Stimulated activated CD4-positive, alpha-beta T cell treated with anti-CD3 and anti-CD28 coated beads, Interleukin-2, amount 100 ng/mL, for 24 hours (primary cell): ENCODE measurements at regions not wholly inside any gene's neighbourhood (a gene's known extent, or its start where the extent isn't known, plus 50 kb on each side); places are given as distances from the start of the nearest gene placed in this dataset.

Experiments
- DNase-seq, 2 donors: peaks; one replicate each; pipeline ENCODE4 v3.0.0-alpha.2; 2020

DNA sequence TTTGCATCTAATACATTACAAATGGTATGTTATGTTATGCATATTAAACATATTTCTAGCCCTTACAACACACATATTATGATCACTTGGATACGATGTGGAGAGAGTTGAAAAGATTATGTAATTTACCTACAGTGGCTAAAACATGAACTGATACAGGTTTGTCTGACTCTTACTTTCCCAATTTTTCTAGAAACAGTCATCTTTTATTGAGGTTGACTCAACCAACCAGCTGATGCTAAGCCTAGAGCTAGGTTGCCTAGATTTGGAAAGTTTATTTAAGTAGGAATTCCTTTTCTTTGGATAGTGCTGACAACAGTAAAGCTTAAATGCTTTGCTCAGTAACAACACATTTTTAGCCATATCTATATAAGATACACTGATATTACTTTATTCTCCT is 1215.1 kb downstream of the ADGRL3 start:
- DNase-seq, result no peak

DNA sequence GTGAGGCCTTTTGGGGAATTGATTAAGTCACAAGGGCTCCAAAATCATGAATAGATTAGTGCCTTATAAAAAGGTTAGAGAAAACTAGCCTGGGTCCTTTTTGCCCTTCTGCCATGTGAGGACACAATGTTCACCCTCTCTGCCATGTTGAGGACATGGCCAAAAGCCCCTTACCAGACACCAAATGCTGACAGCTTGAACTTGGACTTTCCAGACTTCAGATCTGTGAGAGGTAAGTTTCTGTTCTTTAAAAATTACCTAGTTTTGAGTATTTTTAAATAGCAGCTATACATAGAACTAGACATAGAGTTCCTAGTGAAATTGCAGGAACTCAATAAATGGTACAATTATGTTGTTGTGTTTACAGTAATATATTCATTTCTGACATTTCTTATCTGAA is 1214.4 kb downstream of the ADGRL3 start:
- DNase-seq, result no peak

DNA sequence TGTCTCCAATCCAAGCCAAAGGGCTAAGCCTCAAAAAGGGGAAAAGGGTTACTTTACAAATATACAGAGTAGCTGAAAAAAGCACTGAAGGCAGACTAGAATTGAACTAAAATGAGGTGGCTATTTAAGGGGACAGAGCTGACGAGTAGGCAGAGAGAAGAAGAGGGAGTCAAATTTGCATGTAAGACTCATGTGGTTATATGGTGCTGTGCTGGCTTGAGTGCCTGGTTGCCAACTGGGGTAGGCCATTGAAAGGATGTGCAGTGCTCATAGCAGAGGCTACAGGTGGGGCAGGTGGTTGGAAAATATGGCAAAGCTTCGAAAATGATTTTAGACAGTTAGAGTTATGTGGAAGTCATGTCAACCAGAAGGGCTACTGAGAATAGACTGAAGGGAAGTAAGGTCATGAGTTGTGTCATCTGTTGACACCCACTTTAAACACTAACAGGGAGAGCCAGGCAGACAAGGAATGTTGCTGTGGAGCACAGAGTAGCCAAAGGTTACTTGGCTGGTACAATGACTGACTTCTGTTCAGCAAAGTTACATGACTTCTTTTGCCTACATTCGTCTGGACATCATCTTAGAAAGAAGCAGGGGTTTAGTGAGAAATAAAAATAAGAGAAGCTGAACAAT is 1210.4 kb downstream of the ADGRL3 start:
- no peak for DNase-seq

DNA sequence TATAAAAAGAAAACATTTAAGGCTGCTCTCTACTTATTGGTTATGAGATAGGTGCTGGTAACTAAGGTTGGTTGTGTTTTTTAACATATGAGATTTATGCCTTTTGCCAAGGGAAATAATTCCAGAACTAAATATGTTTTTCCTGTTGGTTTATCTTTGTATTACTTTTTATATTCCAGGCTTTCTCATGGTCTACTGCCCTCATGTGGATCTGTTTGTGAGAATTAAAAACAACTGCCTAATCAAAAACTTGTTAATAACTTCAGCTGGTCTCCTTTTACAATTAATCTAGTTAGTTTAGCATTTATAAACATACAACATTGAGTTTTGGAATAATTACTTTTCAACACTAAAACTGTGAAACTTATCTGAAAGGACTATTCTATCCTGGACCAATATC is 1208.3 kb downstream of the ADGRL3 start:
- no peak for DNase-seq

DNA sequence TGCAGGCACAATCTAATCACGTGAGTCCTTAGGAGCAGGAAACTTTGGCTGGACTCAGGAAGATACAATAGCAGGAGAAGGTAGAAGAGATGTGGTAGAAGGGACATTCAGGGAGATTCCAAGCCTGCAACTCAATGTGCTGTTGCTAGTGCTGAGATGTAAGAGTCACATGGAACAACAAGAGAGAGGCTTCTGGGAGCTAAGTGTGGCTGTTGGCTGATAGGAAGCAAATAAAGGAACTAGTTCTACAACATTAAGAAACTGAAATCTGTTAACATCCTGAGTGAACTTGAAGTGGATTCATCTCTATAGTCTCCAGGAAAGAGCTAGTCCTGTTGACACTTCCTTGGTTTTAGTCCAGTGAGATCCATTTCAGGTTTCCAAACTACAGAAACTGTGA is 1207.4 kb downstream of the ADGRL3 start:
- DNase-seq, result no peak

DNA sequence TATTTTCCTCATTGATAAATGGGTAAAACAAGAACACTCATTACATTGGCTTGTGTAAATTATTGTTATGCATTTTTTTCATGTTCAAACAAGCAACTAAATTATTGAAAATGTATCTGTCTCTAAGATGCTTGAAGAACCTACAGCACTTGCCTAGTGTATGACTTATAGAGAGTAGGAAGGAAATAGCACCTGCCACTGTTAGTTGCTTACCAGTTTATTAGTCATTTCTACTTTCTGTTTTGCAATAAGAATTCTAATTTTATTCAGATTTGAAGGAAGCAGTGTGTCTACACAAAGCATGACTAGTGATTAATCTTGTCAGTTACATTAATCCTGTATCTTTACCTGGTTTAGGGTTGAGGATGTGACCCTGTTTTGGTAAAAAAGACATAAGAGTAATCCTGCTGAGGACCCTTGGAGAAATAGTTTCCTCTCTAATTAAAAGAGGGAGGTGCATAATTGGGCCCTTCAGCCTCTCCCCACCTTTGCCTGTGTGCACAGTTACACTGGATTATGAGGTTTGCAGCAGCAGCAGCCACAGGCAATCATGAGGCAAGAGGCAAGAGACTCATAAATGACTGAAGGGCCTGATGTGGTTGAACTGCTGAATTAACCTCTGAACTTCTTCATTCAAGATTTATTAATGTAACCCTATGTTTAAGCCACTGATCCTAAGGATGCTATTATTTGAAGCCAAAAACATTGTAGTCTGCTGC is 1202.1 kb downstream of the ADGRL3 start:
- DNase-seq, result no peak

DNA sequence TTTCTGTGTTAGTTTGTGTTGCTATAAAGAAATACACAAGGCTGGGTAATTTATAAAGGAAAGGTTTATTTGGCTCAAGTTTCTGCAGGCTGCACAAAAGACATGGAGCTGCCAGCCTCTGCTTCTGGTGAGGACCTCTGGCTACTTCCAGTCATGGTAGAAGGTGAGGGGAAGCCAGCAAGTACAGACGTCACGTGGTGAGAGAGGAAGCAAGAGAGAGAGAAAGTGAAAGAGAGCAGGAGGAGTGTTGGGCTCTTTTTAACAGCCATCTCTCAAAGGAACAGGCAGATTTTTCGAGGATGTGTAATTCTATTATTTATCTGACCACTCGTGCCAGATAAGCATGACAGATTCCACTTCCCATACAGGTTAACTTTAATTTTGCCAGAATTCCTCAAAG is 1199.1 kb downstream of the ADGRL3 start:
- DNase-seq, result no peak

DNA sequence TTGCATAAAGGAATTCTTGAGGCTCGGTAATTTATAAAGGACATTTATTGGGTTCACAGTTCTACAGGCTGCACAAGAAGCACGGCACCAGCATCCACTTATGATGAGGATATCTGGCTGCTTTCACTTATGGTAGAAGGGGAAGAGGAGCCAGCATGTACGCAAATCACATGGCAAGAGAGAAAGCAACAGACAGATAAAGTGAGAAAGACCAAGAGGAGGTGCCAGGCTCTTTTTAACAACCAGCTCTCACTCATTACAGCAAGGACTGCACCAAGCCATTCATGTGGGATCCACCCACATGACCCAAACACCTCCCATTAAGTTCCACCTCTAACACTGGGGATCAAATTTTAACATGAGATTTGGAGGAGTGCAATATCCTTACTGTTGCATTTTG is 1198.2 kb downstream of the ADGRL3 start:
- no peak for DNase-seq

DNA sequence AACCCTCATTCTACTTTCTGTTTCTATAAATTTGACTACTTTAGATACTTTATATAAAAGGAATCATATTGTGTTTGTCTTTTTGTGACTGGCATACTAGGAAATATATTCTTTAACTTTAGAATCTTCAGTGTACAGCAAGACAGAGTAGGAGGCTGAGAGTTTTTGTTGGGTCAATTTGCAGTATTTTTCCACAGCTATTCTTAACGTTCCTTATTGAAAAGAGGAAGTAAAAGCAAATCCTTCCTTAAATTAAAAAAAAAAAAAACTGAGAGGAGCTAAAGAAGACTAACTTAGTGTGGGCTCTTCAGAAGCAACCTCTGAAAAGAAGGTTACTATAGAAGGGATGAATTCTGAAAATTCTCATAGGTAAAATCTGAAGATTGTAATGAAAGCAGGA is 1194.6 kb downstream of the ADGRL3 start:
- DNase-seq, result no peak

DNA sequence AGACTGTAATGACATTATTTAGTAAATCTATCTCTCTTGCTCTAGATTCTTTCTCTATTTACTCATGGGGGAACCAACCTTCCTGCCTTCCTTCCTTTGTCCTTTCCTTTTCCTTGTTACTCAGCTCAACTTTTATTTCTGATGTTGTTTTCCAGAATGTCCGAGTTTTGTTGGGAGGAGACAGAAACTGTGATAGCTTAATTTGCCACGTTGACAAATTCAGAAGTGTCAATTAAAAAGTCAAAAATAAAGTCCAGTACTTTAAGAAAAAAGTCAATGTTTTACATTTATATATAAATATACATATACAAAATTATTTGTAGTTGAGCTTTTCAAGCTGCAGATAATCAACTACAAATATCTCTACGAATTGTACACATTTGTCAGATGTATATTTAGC is 1187.7 kb downstream of the ADGRL3 start:
- no peak for DNase-seq

DNA sequence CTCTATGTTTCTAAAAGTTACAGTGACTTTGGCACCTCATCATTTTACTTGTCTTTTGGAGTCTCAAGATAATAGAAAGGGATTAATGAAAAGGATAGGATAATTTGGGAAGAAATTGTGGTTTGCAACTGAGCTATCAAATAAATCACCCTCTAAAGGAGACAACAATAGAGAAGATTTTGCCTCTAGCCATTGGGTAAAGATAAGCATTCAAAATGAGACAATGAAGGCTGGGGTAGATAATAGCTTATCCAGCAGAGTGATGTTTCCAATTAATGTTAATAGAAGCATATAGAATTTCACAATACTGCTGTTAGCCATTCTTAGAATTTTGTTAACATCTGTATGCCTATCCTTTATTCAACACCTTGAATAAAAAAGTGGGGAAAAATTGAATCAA is 1177.6 kb downstream of the ADGRL3 start:
- DNase-seq, result no peak

DNA sequence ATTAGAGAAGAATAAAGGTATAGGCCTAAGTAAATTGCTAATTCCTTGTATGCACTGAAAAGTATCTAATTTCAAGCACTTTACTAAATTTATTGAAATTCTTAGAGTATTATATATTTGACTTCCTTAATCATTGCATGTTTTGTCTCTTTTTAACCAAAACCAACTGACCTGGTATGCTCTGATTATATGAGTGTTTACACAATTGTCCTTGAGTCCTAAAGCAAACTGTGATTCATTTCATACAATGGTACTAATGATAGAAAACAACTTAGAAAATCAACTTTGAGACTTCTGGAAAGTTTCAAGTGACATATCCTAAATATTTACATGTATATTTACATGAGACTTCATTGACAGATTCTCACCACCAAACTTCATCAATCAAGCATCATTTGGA is 1177.1 kb downstream of the ADGRL3 start:
- DNase-seq, result no peak

DNA sequence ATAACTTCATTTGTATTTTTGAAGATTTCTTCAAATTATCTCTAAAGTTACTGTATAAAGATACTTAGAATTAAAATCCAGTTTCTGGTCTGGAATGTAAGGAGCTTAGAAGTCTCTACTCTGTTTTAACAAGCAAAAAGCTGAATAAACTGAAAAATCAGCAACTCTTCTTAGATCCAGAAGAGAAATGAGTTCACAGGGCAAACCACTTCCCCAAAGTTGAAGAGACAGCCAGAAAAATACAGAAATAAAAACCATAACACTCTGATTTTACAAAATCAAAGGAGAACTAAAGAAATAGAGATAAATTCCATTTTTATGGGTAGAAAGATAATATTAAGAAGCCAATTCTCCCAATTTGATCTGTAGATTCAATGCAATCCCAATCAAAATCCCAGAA is 1166.8 kb downstream of the ADGRL3 start:
- DNase-seq, result no peak

DNA sequence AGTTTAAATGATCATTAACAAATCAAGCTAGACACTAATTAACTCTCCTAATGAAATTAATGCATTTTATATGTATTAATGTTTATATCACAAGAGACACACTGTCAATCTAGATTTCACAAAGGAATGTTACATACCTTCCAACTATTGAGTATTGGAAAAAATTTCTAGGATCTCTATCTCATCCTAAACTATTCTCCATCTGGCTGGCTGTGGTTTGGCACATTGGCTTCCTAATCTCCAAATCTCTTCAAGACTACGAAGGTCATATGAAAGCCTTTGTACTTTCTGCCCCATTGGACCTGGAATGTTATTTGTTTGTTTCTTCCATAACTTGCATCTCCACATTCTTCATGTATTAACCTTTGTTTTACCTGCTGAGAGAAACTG is 1160.0 kb downstream of the ADGRL3 start:
- no peak for DNase-seq

DNA sequence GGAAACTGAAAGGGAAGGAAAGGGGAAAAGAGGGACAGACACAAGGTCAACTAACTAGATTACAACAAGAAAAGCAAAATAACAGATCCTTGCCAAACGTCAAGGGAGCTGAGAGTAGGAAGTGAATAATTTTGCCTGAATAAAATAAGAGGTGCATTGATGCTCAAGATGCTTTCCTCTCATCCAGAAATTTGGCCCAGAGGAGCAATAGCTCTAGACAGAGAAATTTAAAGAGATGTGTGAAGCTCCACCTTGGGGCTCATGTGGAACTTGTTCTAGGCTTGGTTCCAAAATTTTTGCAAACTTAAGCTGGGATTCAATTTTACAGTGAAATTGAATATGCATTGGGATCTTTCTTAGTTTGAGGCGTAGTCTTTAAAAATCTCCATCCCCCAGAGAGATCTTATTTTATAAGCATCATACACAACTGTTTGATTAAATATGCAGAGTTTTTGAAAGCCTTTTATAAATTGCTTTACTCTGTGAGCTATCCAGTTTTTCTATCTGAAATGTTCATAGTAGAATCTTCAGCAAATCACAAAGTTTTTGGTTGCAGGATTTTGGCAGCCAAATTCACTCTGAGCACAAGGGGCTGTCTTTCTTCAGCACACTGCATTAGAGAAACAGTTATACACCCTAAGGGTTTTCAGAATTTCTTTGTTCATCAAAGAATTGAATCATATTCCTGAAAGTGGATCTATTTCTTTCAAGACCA is 1159.5 kb downstream of the ADGRL3 start:
- DNase-seq, result no peak

DNA sequence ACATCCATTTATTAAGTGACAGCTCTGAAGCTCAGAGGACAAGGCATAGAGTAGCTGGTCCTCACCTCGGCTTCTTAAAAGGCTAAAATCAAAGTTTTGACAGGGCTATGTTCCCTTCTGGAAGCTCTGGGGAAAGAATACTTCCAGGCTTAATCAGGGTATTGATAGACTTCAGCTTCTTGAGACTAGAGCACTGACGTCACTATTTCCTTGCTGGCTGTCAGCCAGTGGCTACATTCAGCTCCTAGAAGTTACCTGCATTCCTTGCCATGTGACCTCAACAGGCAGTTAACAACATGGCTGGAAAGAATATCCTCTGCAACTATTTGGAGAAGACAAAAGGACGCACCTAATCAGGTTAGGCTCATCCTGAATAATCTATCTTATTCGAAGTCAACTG is 1144.8 kb downstream of the ADGRL3 start:
- DNase-seq, result no peak

DNA sequence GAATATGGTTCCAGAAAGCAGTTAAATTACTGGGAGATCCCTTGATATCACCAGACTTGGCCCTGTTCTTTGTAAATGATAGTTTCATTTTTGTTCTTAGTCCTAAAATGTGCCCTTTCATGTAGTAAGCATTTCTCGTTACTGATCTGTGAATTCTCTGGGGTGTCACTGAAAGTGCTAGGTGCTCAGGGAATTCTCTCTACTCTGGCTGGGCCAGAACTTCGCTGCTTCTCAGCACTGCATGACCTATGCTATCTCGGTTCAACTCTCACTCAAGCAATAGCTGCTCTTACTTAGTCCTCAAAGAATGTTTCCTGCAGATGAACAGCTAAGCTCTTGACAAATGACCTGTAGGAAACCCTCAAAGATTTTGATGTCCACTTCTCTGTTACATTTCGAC is 1144.3 kb downstream of the ADGRL3 start:
- DNase-seq, result no peak

DNA sequence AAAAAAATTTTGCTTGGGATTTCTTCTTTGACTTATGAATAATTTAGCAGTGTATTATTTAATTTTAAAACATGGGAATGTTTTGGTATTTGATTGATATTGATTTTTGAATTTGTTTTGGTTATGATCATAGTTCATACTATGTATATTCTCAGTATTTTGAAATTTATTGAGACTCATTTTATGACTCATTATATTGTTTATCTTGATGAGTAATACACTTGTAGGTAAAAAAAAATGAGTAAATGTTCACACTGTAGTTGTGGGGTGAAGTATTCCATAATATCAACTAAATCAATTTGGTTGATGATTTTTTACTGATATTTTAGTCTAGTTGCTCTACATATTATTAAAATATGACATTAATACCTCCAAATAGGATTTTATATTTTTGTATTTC is 1142.2 kb downstream of the ADGRL3 start:
- no peak for DNase-seq

DNA sequence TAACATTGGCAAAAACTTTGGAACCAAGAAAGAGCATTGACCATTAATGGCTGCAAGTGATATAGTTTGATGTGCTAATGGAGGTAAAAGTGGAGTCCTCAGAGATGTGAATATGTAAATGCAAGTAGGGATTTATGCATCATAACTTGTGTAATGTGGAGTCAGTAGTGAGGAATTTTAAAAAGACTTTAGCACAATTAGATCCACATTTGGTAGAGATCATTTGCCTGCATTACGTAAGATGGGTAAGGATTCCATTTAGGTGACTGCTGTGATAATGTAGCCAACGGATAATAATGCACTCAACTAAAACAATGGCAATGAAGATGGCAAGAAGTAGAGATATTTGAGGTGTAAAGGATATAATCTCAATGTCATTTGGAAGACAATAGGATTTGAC is 1128.4 kb downstream of the ADGRL3 start:
- DNase-seq, result no peak

DNA sequence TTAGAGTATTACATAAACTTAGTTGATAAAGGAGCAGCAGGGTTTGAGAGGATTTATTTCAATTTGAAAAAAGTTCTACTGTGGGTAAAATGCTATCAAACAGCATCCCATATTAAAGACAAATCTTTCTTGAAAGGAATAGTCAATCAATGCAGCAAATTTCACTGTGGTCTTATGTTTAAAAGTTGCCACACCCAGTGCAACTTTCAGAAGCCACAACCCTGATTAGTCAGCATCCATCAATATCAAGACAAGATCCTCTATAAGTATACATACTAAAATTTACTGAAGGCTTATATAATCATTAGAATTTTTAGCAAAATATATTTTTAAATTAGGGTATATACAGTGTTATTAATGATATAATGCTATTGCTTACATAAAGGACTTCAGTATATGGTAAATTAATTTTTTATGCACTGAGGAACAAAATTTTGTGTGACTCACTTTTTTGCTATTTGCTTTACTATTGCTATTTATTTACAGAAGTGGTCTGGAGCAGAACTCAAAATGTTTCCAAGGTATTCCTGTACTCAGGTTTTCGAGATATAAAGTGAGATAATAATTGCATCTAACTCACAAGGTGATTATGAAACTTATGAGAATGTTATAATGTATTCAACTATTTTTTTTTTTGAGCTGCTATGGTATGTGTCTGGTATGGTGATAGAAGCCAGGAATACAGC is 1127.6 kb downstream of the ADGRL3 start:
- DNase-seq, result no peak

DNA sequence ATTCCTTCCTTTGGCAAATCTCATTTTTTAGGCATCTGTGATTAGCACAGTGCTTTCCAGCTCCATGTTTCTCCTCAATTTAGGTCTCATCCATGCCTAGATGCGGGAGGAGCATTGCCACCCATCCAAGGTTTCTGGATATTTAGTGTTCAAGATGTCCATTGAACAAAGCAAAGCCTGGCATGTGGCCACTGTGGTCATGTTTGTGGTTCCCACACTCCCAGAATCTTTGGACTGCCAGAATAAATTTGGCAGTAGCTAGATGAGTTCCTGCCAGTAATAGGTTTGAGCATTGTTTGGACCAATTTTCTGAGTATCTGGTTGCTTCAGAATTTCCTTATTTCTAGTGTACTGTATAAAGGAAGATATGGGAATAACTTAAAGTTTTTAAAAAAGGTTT is 1124.1 kb downstream of the ADGRL3 start:
- no peak for DNase-seq

DNA sequence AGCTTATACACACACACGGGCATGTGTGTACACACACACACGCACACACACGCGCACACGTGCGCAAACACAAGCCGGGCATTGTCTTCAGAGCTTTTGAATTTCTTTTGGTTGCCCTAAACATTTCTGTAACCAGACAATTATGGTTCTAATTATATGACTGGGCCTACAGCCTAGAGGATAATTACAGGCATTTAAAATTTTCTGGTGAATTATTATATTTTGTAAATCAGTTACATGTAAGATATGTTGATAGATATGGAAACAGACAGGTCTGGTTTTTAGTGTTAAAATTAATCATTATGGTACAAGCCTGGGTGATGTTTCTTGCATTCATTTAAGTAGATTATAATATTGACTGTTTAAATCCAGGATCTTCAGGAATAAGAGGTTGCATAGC is 1120.5 kb downstream of the ADGRL3 start:
- no peak for DNase-seq

DNA sequence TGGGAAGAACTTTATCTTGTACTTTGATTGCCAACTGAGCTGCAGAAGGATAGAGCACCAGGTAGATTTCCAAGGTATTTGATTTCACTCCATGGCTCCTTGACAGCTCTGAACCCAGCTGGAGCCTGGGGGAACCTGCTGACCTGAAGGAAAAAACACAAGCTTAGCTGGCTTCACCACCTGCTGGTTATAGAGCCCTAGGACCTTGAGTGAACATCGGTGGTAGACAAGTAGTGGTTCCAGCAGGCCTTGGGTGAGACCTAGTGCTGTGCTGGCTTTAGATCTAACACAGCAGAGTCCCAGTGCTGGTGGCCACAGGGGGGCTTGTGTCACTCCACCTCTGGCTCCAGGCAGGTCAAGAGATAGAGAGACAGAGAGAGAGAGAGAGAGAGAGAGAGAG is 1102.6 kb downstream of the ADGRL3 start:
- no peak for DNase-seq

DNA sequence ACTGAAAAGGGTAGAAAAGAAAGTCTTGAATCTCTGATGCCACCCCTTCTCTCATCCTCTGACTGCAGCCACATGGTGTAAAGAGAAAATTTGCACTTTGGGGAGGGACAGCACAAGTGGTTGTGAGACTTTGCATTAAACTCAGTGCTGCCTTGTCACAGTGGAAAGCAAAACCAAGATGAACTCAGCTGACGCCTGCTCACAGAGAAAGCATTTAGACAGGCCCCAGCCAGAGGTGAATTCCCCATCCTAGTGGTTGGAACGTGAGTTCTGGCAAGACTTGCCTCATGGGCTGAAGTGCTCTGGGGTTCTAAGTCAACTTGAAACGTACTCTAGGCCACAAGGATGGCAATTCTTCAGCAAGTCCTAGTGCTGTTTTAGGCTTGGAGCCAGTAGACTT is 1101.4 kb downstream of the ADGRL3 start:
- no peak for DNase-seq
